Right atrium auricular region (tissue), 2 donors: ENCODE measurements at regions not wholly inside any gene's neighbourhood (a gene's known extent, or its start where the extent isn't known, plus 50 kb on each side); places are given as distances from the start of the nearest gene placed in this dataset.

Source experiments
- DNase-seq: peaks from one replicate; pipeline ENCODE4 v3.0.0-alpha.2; 2019; ENCODE audit warnings: low spot score
- H3K27ac ChIP-seq, 2 donors: fragments of 200-600 bp; sonication (generic); 1 replicate in 1 of 2; 2 replicates in 1 of 2; pipeline ENCODE4 v1.5.1; 2016 to 2019
- H3K27me3 ChIP-seq, 2 donors: fragments of 200-600 bp; sonication (generic); one replicate each; pipeline versions ENCODE4 v1.5.1 to v1.6.0; 2017 to 2019
- H3K36me3 ChIP-seq: fragments of 200-600 bp; sonication (generic); one replicate; pipeline ENCODE4 v1.5.1; 2016
- H3K4me1 ChIP-seq, 2 donors: fragments of 200-600 bp; sonication (generic); one replicate each; pipeline versions ENCODE4 v1.5.1 to v1.6.0; 2017 to 2019
- H3K4me3 ChIP-seq, 2 donors: fragments of 200-600 bp; sonication (generic); 1 replicate in 1 of 2; 2 replicates in 1 of 2; pipeline ENCODE4 v1.5.1; 2017 to 2019; ENCODE audit warnings: mild to moderate bottlenecking in 1 of 2, moderate library complexity in 1 of 2
- H3K9me3 ChIP-seq, 2 donors: fragments of 200-600 bp; sonication (generic); one replicate each; pipeline ENCODE4 v1.5.1; 2019
- CTCF ChIP-seq, 2 donors: fragments of 200-600 bp; sonication (generic); IDR thresholded peaks; one replicate each; pipeline ENCODE4 v1.5.1; 2019; ENCODE audit warnings: antibody characterized with exemption in 2 of 2

GRCh38 chr4:98758182-98758581 is 99.8 kb upstream of the TSPAN5 start:
- no peak for DNase-seq
- H3K36me3 ChIP-seq, result no peaks in the 10 kb centered on the region

GRCh38 chr4:98754736-98755135 is 96.3 kb upstream of the TSPAN5 start:
- no peaks in the 10 kb centered on the region for H3K36me3 ChIP-seq
- no peak overlapping the region for H3K4me3 ChIP-seq
- TF ChIP-seq CTCF (IDR thresholded peaks at IDR 0.05), result no peak
- H3K4me1 ChIP-seq, result no peaks in the 10 kb centered on the region
- H3K27ac ChIP-seq, result no peak overlapping the region
- DNase-seq, result no peak
- no peaks in the 10 kb centered on the region for H3K9me3 ChIP-seq
- H3K27me3 ChIP-seq, result no peaks in the 10 kb centered on the region

More at GRCh38 chr4:98758182-98758581, 99.8 kb upstream of the TSPAN5 start:
- no peaks in the 10 kb centered on the region for H3K27me3 ChIP-seq
- no peak for TF ChIP-seq CTCF (IDR thresholded peaks at IDR 0.05)
- no peak overlapping the region for H3K4me3 ChIP-seq
- H3K4me1 ChIP-seq, result no peaks in the 10 kb centered on the region
- H3K27ac ChIP-seq, result no peak overlapping the region
- H3K9me3 ChIP-seq, result no peaks in the 10 kb centered on the region

GRCh38 chr4:98749206-98749605 is 90.8 kb upstream of the TSPAN5 start:
- H3K36me3 ChIP-seq, result no peaks in the 10 kb centered on the region
- H3K9me3 ChIP-seq, result no peaks in the 10 kb centered on the region
- no peak overlapping the region for H3K4me3 ChIP-seq
- no peak for DNase-seq
- H3K27me3 ChIP-seq, result no peaks in the 10 kb centered on the region
- no peak for TF ChIP-seq CTCF (IDR thresholded peaks at IDR 0.05)
- H3K4me1 ChIP-seq, result no peaks in the 10 kb centered on the region
- no peak overlapping the region for H3K27ac ChIP-seq

GRCh38 chr4:98748609-98749008 is 90.2 kb upstream of the TSPAN5 start:
- H3K27ac ChIP-seq, result no peak overlapping the region
- H3K9me3 ChIP-seq, result no peaks in the 10 kb centered on the region
- no peaks in the 10 kb centered on the region for H3K4me1 ChIP-seq
- no peak for TF ChIP-seq CTCF (IDR thresholded peaks at IDR 0.05)
- no peak for DNase-seq
- no peaks in the 10 kb centered on the region for H3K36me3 ChIP-seq
- H3K4me3 ChIP-seq, result no peak overlapping the region
- H3K27me3 ChIP-seq, result no peaks in the 10 kb centered on the region

GRCh38 chr4:98747393-98748091 is 89.1 kb upstream of the TSPAN5 start:
- H3K27ac ChIP-seq, result no peak overlapping the region
- H3K9me3 ChIP-seq, result no peaks in the 10 kb centered on the region
- no peaks in the 10 kb centered on the region for H3K36me3 ChIP-seq
- no peak for DNase-seq
- no peak for TF ChIP-seq CTCF (IDR thresholded peaks at IDR 0.05)
- H3K4me3 ChIP-seq, result no peak overlapping the region
- no peaks in the 10 kb centered on the region for H3K27me3 ChIP-seq
- no peaks in the 10 kb centered on the region for H3K4me1 ChIP-seq

GRCh38 chr4:98746936-98747335 is 88.5 kb upstream of the TSPAN5 start:
- DNase-seq, result no peak
- H3K4me1 ChIP-seq, result no peaks in the 10 kb centered on the region
- no peak overlapping the region for H3K4me3 ChIP-seq
- no peaks in the 10 kb centered on the region for H3K36me3 ChIP-seq
- TF ChIP-seq CTCF (IDR thresholded peaks at IDR 0.05), result no peak
- no peaks in the 10 kb centered on the region for H3K9me3 ChIP-seq
- H3K27me3 ChIP-seq, result no peaks in the 10 kb centered on the region
- no peak overlapping the region for H3K27ac ChIP-seq
